Testis (tissue), 2 donors: ENCODE measurements at regions not wholly inside any gene's neighbourhood (a gene's known extent, or its start where the extent isn't known, plus 50 kb on each side); places are given as distances from the start of the nearest gene placed in this dataset.

ENCODE experiments used
- POLR2A ChIP-seq: fragments of 450-650 bp; IDR thresholded peaks from one replicate; pipeline ENCODE4 v1.6.1; 2017; ENCODE audit warnings: antibody characterized with exemption, mild to moderate bottlenecking, moderate library complexity
- TF ChIP-seq, protein P1 (sequence below), 3 experiments: fragments of 450-650 bp in 2 of 3; fragments of 200-600 bp in 1 of 3; sonication (generic) in 1 of 3; IDR thresholded peaks; one replicate each; pipeline ENCODE4 v1.5.1; 2016 to 2019; ENCODE audit warnings: antibody characterized with exemption in 3 of 3, mild to moderate bottlenecking in 2 of 3, moderate library complexity in 1 of 3

DNA sequence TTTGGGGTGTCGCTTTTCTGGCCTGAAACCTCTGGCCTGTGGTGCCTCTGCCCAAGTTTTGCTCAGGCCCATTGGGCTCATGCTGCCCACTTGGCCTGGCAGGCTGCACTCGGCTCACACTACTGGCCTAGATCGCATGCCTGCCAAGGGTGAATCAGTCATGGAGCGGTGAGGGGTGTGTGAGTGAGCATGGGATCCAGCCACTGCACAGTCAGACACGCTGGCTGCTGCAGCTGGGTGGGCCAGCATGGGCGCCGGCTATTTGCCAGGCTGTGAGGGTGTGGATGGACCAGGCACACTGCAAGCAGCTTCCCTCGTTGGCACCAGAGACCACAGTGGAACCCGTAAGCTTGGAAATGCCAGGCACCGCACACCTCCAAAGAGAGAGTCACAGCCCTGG, 145.4 kb upstream of the CNR1 start:
- no peak for TF ChIP-seq POLR2A
- TF ChIP-seq, protein P1, sequence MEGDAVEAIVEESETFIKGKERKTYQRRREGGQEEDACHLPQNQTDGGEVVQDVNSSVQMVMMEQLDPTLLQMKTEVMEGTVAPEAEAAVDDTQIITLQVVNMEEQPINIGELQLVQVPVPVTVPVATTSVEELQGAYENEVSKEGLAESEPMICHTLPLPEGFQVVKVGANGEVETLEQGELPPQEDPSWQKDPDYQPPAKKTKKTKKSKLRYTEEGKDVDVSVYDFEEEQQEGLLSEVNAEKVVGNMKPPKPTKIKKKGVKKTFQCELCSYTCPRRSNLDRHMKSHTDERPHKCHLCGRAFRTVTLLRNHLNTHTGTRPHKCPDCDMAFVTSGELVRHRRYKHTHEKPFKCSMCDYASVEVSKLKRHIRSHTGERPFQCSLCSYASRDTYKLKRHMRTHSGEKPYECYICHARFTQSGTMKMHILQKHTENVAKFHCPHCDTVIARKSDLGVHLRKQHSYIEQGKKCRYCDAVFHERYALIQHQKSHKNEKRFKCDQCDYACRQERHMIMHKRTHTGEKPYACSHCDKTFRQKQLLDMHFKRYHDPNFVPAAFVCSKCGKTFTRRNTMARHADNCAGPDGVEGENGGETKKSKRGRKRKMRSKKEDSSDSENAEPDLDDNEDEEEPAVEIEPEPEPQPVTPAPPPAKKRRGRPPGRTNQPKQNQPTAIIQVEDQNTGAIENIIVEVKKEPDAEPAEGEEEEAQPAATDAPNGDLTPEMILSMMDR (IDR thresholded peaks at IDR 0.05) = no peak
